ENCODE measurements at regions not wholly inside any gene's neighbourhood (a gene's known extent, or its start where the extent isn't known, plus 50 kb on each side); places are given as distances from the start of the nearest gene placed in this dataset.

- CTCF ChIA-PET: no interaction called here
- no peak for TF ChIP-seq CTCF (IDR thresholded peaks at IDR 0.05; ENCODE audit: control extremely low read depth, extremely low read depth, low read depth, missing control alignments)
- DNase-seq (ENCODE audit: extremely low spot score): no peak
- POLR2A ChIA-PET: no interaction called here
Measured at GRCh38 chr6:21739241-21739640, 145.7 kb downstream of the SOX4 start.

- no peak for TF ChIP-seq CTCF (IDR thresholded peaks at IDR 0.05; ENCODE audit: control extremely low read depth, extremely low read depth, low read depth, missing control alignments)
- DNase-seq (ENCODE audit: extremely low spot score): no peak
- CTCF ChIA-PET: no interaction called here
- POLR2A ChIA-PET: no interaction called here
Measured at GRCh38 chr6:21739838-21740237, 146.3 kb downstream of the SOX4 start.

GRCh38 chr6:21740376-21741124 is 147.0 kb downstream of the SOX4 start:
- CTCF ChIA-PET: no interaction called here
- TF ChIP-seq CTCF (IDR thresholded peaks at IDR 0.05; ENCODE audit: control extremely low read depth, extremely low read depth, low read depth, missing control alignments): no peak
- DNase-seq (ENCODE audit: extremely low spot score): no peak
- POLR2A ChIA-PET: no interaction called here

GRCh38 chr6:21741221-21742109 is 147.9 kb downstream of the SOX4 start:
- ChIA-PET CTCF (interaction anchor here (1.4 kb wide), 1 partner anchor 12 kb away, joined by 4 read pairs; no protein-coding TSS in a partner anchor), POLR2A (no interaction called here)
- no peak for DNase-seq (ENCODE audit: extremely low spot score)

GRCh38 chr6:21742238-21742660 is 148.7 kb downstream of the SOX4 start:
- DNase-seq (ENCODE audit: extremely low spot score): no peak
- POLR2A ChIA-PET: no interaction called here
- no peak for TF ChIP-seq CTCF (IDR thresholded peaks at IDR 0.05; ENCODE audit: control extremely low read depth, extremely low read depth, low read depth, missing control alignments)
- CTCF ChIA-PET: interaction anchor here (0.8 to 1.4 kb wide), 2 partner anchors 12 to 50 kb away, joined by 4 read pairs; no protein-coding TSS in a partner anchor

More at GRCh38 chr6:21741221-21742109, 147.9 kb downstream of the SOX4 start:
- TF ChIP-seq CTCF (IDR thresholded peaks at IDR 0.05; ENCODE audit: control extremely low read depth, extremely low read depth, low read depth, missing control alignments): no peak

- DNase-seq (ENCODE audit: extremely low spot score): no peak
- POLR2A ChIA-PET: no interaction called here
- no peak for TF ChIP-seq CTCF (IDR thresholded peaks at IDR 0.05; ENCODE audit: control extremely low read depth, extremely low read depth, low read depth, missing control alignments)
- CTCF ChIA-PET: interaction anchor here (1.5 kb wide), 1 partner anchor 24 kb away, joined by 3 read pairs; no protein-coding TSS in a partner anchor
Measured at GRCh38 chr6:21744331-21744730, 150.8 kb downstream of the SOX4 start.
